ENCODE measurements at regions not wholly inside any gene's neighbourhood (a gene's known extent, or its start where the extent isn't known, plus 50 kb on each side); places are given as distances from the start of the nearest gene placed in this dataset.
A peak's percentile ranks its signal among the peaks of the same experiment; 100 is the strongest.

DNA sequence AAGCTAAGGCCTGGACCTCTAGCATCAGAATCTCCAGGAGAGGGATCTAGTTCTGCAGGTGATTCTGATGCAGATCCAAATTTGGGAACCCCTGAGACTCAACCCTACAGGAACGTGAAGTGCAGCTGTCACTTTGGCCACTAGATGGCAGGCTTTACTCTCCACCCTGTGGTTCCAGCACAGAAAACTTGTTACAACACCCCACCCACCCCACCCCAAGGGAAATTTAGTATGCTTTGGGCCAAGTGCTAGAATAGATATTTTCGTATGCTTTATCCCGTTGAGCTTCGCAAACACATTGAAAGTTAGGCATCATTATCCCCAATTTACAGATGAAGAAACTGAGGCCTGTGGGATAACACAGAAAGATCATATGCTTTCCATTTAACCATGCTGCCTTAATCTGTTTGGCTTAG, 232.0 kb downstream of the B3GLCT start:
- TF ChIP-seq, protein P1, sequence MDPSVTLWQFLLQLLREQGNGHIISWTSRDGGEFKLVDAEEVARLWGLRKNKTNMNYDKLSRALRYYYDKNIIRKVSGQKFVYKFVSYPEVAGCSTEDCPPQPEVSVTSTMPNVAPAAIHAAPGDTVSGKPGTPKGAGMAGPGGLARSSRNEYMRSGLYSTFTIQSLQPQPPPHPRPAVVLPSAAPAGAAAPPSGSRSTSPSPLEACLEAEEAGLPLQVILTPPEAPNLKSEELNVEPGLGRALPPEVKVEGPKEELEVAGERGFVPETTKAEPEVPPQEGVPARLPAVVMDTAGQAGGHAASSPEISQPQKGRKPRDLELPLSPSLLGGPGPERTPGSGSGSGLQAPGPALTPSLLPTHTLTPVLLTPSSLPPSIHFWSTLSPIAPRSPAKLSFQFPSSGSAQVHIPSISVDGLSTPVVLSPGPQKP (IDR thresholded peaks at IDR 0.05; ENCODE audit: low read depth, low read length): no peak
- TF ChIP-seq, protein P2, sequence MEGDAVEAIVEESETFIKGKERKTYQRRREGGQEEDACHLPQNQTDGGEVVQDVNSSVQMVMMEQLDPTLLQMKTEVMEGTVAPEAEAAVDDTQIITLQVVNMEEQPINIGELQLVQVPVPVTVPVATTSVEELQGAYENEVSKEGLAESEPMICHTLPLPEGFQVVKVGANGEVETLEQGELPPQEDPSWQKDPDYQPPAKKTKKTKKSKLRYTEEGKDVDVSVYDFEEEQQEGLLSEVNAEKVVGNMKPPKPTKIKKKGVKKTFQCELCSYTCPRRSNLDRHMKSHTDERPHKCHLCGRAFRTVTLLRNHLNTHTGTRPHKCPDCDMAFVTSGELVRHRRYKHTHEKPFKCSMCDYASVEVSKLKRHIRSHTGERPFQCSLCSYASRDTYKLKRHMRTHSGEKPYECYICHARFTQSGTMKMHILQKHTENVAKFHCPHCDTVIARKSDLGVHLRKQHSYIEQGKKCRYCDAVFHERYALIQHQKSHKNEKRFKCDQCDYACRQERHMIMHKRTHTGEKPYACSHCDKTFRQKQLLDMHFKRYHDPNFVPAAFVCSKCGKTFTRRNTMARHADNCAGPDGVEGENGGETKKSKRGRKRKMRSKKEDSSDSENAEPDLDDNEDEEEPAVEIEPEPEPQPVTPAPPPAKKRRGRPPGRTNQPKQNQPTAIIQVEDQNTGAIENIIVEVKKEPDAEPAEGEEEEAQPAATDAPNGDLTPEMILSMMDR (IDR thresholded peaks at IDR 0.05): peak; percentile 59
- TF ChIP-seq EHMT2 (IDR thresholded peaks at IDR 0.05; ENCODE audit: low read depth) (no peak), HEYL (CRISPR knock-in tag; IDR thresholded peaks at IDR 0.05) (no peak), CEBPB (IDR thresholded peaks at IDR 0.05) (no peak), JUNB (IDR thresholded peaks at IDR 0.05) (no peak), BHLHE40 (IDR thresholded peaks at IDR 0.05; ENCODE audit: low read depth, low read length) (no peak), CHD2 (IDR thresholded peaks at IDR 0.05; ENCODE audit: low read length, partially characterized antibody) (no peak), FOSL2 (IDR thresholded peaks at IDR 0.05) (no peak), FOSL2 (CRISPR knock-in tag; IDR thresholded peaks at IDR 0.05) (no peak)
- TF ChIP-seq, protein P3, sequence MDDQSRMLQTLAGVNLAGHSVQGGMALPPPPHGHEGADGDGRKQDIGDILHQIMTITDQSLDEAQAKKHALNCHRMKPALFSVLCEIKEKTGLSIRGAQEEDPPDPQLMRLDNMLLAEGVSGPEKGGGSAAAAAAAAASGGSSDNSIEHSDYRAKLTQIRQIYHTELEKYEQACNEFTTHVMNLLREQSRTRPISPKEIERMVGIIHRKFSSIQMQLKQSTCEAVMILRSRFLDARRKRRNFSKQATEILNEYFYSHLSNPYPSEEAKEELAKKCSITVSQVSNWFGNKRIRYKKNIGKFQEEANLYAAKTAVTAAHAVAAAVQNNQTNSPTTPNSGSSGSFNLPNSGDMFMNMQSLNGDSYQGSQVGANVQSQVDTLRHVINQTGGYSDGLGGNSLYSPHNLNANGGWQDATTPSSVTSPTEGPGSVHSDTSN (IDR thresholded peaks at IDR 0.05): no peak
- TF ChIP-seq, protein P4, sequence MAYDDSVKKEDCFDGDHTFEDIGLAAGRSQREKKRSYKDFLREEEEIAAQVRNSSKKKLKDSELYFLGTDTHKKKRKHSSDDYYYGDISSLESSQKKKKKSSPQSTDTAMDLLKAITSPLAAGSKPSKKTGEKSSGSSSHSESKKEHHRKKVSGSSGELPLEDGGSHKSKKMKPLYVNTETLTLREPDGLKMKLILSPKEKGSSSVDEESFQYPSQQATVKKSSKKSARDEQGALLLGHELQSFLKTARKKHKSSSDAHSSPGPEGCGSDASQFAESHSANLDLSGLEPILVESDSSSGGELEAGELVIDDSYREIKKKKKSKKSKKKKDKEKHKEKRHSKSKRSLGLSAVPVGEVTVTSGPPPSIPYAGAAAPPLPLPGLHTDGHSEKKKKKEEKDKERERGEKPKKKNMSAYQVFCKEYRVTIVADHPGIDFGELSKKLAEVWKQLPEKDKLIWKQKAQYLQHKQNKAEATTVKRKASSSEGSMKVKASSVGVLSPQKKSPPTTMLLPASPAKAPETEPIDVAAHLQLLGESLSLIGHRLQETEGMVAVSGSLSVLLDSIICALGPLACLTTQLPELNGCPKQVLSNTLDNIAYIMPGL (CRISPR knock-in tag; IDR thresholded peaks at IDR 0.05; ENCODE audit: borderline replicate concordance): no peak

Data from A549 (cell line).